ENCODE measurements at regions not wholly inside any gene's neighbourhood (a gene's known extent, or its start where the extent isn't known, plus 50 kb on each side); places are given as distances from the start of the nearest gene placed in this dataset.

DNA sequence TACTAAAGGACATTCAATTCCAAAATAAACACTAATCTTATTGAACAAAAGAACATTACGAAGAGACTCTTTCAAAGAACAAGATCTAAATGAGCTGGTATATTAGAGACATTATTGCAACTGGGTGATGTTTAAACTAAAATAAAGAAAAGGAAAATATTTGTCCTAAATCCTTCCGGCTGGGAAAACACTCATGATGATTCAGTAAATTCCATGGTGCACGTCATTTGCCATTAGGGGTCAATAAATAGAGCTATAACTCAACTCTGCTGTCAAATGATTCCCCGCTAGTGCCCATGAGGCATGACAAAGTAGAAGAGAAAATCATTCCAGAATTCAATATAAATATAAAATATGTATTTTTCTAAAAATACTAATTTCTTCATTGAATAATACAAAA is 565.5 kb upstream of the TUSC1 start:
- TF ChIP-seq, protein P1, sequence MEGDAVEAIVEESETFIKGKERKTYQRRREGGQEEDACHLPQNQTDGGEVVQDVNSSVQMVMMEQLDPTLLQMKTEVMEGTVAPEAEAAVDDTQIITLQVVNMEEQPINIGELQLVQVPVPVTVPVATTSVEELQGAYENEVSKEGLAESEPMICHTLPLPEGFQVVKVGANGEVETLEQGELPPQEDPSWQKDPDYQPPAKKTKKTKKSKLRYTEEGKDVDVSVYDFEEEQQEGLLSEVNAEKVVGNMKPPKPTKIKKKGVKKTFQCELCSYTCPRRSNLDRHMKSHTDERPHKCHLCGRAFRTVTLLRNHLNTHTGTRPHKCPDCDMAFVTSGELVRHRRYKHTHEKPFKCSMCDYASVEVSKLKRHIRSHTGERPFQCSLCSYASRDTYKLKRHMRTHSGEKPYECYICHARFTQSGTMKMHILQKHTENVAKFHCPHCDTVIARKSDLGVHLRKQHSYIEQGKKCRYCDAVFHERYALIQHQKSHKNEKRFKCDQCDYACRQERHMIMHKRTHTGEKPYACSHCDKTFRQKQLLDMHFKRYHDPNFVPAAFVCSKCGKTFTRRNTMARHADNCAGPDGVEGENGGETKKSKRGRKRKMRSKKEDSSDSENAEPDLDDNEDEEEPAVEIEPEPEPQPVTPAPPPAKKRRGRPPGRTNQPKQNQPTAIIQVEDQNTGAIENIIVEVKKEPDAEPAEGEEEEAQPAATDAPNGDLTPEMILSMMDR (IDR thresholded peaks at IDR 0.05; ENCODE audit: low read depth, low read length): no peak
- TF ChIP-seq MYC (IDR thresholded peaks at IDR 0.05; ENCODE audit: low read depth, low read length): no peak
